Stimulated activated CD4-positive, alpha-beta T cell treated with anti-CD3 and anti-CD28 coated beads, Interleukin-15, amount 100 ng/mL, for 48 hours (primary cell): ENCODE measurements at regions not wholly inside any gene's neighbourhood (a gene's known extent, or its start where the extent isn't known, plus 50 kb on each side); places are given as distances from the start of the nearest gene placed in this dataset.

Source experiments
- DNase-seq, 2 donors: peaks; one replicate each; pipeline ENCODE4 v3.0.0-alpha.2; 2020; ENCODE audit warnings: low read depth in 2 of 2

GRCh38 chr15:66944121-66944520 lies 121.3 kb upstream of the SMAD3 start:
- no peak for DNase-seq

GRCh38 chr15:66945286-66945685 lies 120.1 kb upstream of the SMAD3 start:
- DNase-seq: no peak

- DNase-seq: no peak
Observed at GRCh38 chr15:66945842-66946241, 119.6 kb upstream of the SMAD3 start.

GRCh38 chr15:66946578-66947164 lies 118.7 kb upstream of the SMAD3 start:
- DNase-seq: peak; percentile 31 to 66

GRCh38 chr15:66947471-66947870 lies 117.9 kb upstream of the SMAD3 start:
- DNase-seq: no peak

- no peak for DNase-seq
Observed at GRCh38 chr15:66948294-66948693, 117.1 kb upstream of the SMAD3 start.

- DNase-seq: no peak
Observed at GRCh38 chr15:66950114-66950513, 115.3 kb upstream of the SMAD3 start.

- no peak for DNase-seq
Observed at GRCh38 chr15:66951531-66952320, 113.7 kb upstream of the SMAD3 start.

GRCh38 chr15:66952756-66953522 lies 112.5 kb upstream of the SMAD3 start:
- DNase-seq: no peak

- DNase-seq: no peak
Observed at GRCh38 chr15:66953523-66954229, 111.7 kb upstream of the SMAD3 start.

GRCh38 chr15:66954601-66955000 lies 110.8 kb upstream of the SMAD3 start:
- no peak for DNase-seq

- DNase-seq: no peak
Observed at GRCh38 chr15:66955001-66955516, 110.3 kb upstream of the SMAD3 start.

- no peak for DNase-seq
Observed at GRCh38 chr15:66955871-66956585, 109.4 kb upstream of the SMAD3 start.

GRCh38 chr15:66956672-66957430 lies 108.6 kb upstream of the SMAD3 start:
- DNase-seq: no peak

GRCh38 chr15:66957431-66957720 lies 108.0 kb upstream of the SMAD3 start:
- DNase-seq: no peak

- DNase-seq: no peak
Observed at GRCh38 chr15:66959066-66959465, 106.3 kb upstream of the SMAD3 start.

GRCh38 chr15:66959875-66960274 lies 105.5 kb upstream of the SMAD3 start:
- no peak for DNase-seq

- no peak for DNase-seq
Observed at GRCh38 chr15:66960519-66960918, 104.9 kb upstream of the SMAD3 start.

- DNase-seq: no peak
Observed at GRCh38 chr15:66961407-66961884, 104.0 kb upstream of the SMAD3 start.

GRCh38 chr15:66961901-66962300 lies 103.5 kb upstream of the SMAD3 start:
- DNase-seq: no peak

GRCh38 chr15:66962522-66962921 lies 102.9 kb upstream of the SMAD3 start:
- DNase-seq: no peak
